Body of pancreas (tissue), 4 donors: ENCODE measurements at regions not wholly inside any gene's neighbourhood (a gene's known extent, or its start where the extent isn't known, plus 50 kb on each side); places are given as distances from the start of the nearest gene placed in this dataset.

Source experiments
- POLR2A ChIP-seq, 3 donors: fragments of 450-650 bp; IDR thresholded peaks; one replicate each; pipeline ENCODE4 v1.6.1; 2016; ENCODE audit warnings: antibody characterized with exemption in 3 of 3, mild to moderate bottlenecking in 2 of 3
- TF ChIP-seq, protein P1 (sequence below), 7 experiments: fragments of 450-650 bp in 4 of 7; fragments of 200-600 bp in 3 of 7; sonication (generic) in 3 of 7; IDR thresholded peaks; one replicate each; pipeline ENCODE4 v1.5.1; 2016 to 2019; ENCODE audit warnings: antibody characterized with exemption in 7 of 7

- TF ChIP-seq, protein P1, sequence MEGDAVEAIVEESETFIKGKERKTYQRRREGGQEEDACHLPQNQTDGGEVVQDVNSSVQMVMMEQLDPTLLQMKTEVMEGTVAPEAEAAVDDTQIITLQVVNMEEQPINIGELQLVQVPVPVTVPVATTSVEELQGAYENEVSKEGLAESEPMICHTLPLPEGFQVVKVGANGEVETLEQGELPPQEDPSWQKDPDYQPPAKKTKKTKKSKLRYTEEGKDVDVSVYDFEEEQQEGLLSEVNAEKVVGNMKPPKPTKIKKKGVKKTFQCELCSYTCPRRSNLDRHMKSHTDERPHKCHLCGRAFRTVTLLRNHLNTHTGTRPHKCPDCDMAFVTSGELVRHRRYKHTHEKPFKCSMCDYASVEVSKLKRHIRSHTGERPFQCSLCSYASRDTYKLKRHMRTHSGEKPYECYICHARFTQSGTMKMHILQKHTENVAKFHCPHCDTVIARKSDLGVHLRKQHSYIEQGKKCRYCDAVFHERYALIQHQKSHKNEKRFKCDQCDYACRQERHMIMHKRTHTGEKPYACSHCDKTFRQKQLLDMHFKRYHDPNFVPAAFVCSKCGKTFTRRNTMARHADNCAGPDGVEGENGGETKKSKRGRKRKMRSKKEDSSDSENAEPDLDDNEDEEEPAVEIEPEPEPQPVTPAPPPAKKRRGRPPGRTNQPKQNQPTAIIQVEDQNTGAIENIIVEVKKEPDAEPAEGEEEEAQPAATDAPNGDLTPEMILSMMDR (IDR thresholded peaks at IDR 0.05): no peak
- TF ChIP-seq POLR2A (IDR thresholded peaks at IDR 0.05): no peak
Measured at GRCh38 chr1:186574926-186575325, 105.3 kb downstream of the PTGS2 start.
